GM12878 (cell line): ENCODE measurements at regions not wholly inside any gene's neighbourhood (a gene's known extent, or its start where the extent isn't known, plus 50 kb on each side); places are given as distances from the start of the nearest gene placed in this dataset.

Experiments used
- ATAC-seq: fragments of 200-7000 bp; cut with Tn5 transposase; 3 replicates; pipeline ENCODE4 v1.9.1; 2020; ENCODE audit warnings: mild to moderate bottlenecking, moderate library complexity
- BruUV-seq: library from RNA; stranded (reverse); fragments of 400-500 nt; replicated peaks from 2 replicates; lab custom pipeline; 2021; lab: Mats Ljungman, UMichigan
- CTCF ChIA-PET: fragments of 300-600 bp; sonication (Branson Sonifier 250); formaldehyde crosslinking; extraction: SDS; loops from one replicate; lab custom pipeline; 2021; ENCODE audit warnings: inconsistent platforms; lab: Yijun Ruan, JAX
- POLR2A ChIA-PET: fragments of 350-600 bp; formaldehyde crosslinking; extraction: SDS; loops from one replicate; lab custom pipeline; 2021; ENCODE audit warnings: inconsistent platforms; lab: Charles Lee
- RAD21 ChIA-PET: fragments of 300-600 bp; sonication (Branson Sonifier 250); formaldehyde crosslinking; loops from one replicate; lab custom pipeline; 2023; ENCODE audit warnings: antibody characterized with exemption; ENCODE audit not compliant: unreplicated experiment; lab: Charles Lee
- SMC1A ChIA-PET: fragments of 300-600 bp; sonication (Branson Sonifier 250); formaldehyde crosslinking; loops from one replicate; lab custom pipeline; 2023; ENCODE audit not compliant: unreplicated experiment, uncharacterized antibody; lab: Charles Lee
- DNase-seq: peaks from one replicate; pipeline ENCODE4 v3.0.0-alpha.2; 2011; ENCODE audit warnings: low read depth, low spot score
- FAIRE-seq: peaks from 3 replicates; lab custom pipeline; 2011; peaks lifted over from hg19 to GRCh38; lab: Jason Lieb, UNC
- H2AFZ ChIP-seq: 2 replicates; pipeline ENCODE4 v1.6.0; 2011; ENCODE audit warnings: low read depth, low read length, control low read depth; ENCODE audit not compliant: control insufficient read depth
- H3K27ac ChIP-seq: 2 replicates; pipeline ENCODE4 v1.5.1; 2011; ENCODE audit warnings: control low read depth; ENCODE audit not compliant: control insufficient read depth, insufficient read depth
- H3K27me3 ChIP-seq, 2 experiments: replicated peaks in 1 of 2; 2 replicates each; pipeline versions ENCODE4 v1.6.0 to v1.6.1; 2011; ENCODE audit warnings: low read length in 1 of 2; ENCODE audit not compliant: control insufficient read depth in 2 of 2, insufficient read depth in 2 of 2
- H3K36me3 ChIP-seq, 2 experiments: 2 replicates each; pipeline ENCODE4 v1.5.1; 2011; ENCODE audit warnings: low read length in 1 of 2; ENCODE audit not compliant: control insufficient read depth in 2 of 2, insufficient read depth in 2 of 2
- H3K4me1 ChIP-seq: 2 replicates; pipeline ENCODE4 v1.6.1; 2011; ENCODE audit warnings: mild to moderate bottlenecking, low read length, moderate library complexity, mixed read lengths; ENCODE audit not compliant: control insufficient read depth, insufficient read depth
- H3K4me2 ChIP-seq: 2 replicates; pipeline ENCODE4 v1.6.0; 2011; ENCODE audit warnings: control low read depth; ENCODE audit not compliant: control insufficient read depth, insufficient read depth
- H3K4me3 ChIP-seq: fragments of 200-600 bp; sonication (generic); 2 replicates; pipeline ENCODE4 v1.5.1; 2016
- H3K79me2 ChIP-seq: 2 replicates; pipeline ENCODE4 v1.6.0; 2011; ENCODE audit warnings: low read length; ENCODE audit not compliant: control insufficient read depth, insufficient read depth
- H3K9ac ChIP-seq: 2 replicates; pipeline ENCODE4 v1.8.0; 2011; ENCODE audit warnings: low read length, control low read depth, mixed read lengths; ENCODE audit not compliant: control insufficient read depth, insufficient read depth
- H3K9me3 ChIP-seq: replicated peaks from 3 replicates; pipeline ENCODE4 v1.5.1; 2011; ENCODE audit warnings: mild to moderate bottlenecking, low read length; ENCODE audit not compliant: control insufficient read depth, insufficient read depth
- H4K20me1 ChIP-seq: 2 replicates; pipeline ENCODE4 v1.6.0; 2011; ENCODE audit not compliant: control insufficient read depth, insufficient read depth
- ASH2L ChIP-seq: fragments of 300-600, 200-600 bp; sonication (generic); IDR thresholded peaks from 2 replicates; pipeline ENCODE4 v1.6.1; 2017; ENCODE audit warnings: low read depth, mild to moderate bottlenecking, borderline replicate concordance
- BACH1 ChIP-seq: fragments of 450-650 bp; IDR thresholded peaks from 2 replicates; pipeline ENCODE4 v1.6.1; 2017; ENCODE audit warnings: mild to moderate bottlenecking, borderline replicate concordance
- FOS ChIP-seq: IDR thresholded peaks from 3 replicates; pipeline ENCODE4 v1.6.1; 2011; ENCODE audit warnings: borderline replicate concordance; ENCODE audit not compliant: insufficient read length; ENCODE audit errors: extremely low read depth
- GATAD2B ChIP-seq: fragments of 450-650 bp; conservative IDR thresholded peaks from 2 replicates; pipeline ENCODE4 v1.6.1; 2017; ENCODE audit warnings: low read depth, mild to moderate bottlenecking, moderate library complexity
- JUNB ChIP-seq: IDR thresholded peaks from 2 replicates; pipeline ENCODE4 v1.6.1; 2016; ENCODE audit warnings: antibody characterized with exemption, mild to moderate bottlenecking
- NFXL1 ChIP-seq: fragments of 450-650 bp; IDR thresholded peaks from 2 replicates; pipeline ENCODE4 v1.6.1; 2017; ENCODE audit warnings: antibody characterized with exemption, mild to moderate bottlenecking, borderline replicate concordance
- NR2C1 ChIP-seq: fragments of 450-650 bp; IDR thresholded peaks from 2 replicates; pipeline ENCODE4 v1.6.1; 2017; ENCODE audit warnings: antibody characterized with exemption, mild to moderate bottlenecking, moderate library complexity
- RFX5 ChIP-seq: IDR thresholded peaks from 2 replicates; pipeline ENCODE4 v1.6.1; 2011; ENCODE audit warnings: low read depth, low read length, improper control_type of control experiment
- WGBS: methylation state at CpG from one replicate; pipeline ENCODE4 v1.1.6; 2016; ENCODE audit warnings: low lambda C conversion rate; ENCODE audit not compliant: insufficient replicate concordance, insufficient coverage; ENCODE audit errors: missing lambda C conversion rate; 5-methylcytosine and 5-hydroxymethylcytosine counted together
- in situ Hi-C: fragments of 300-500 bp; cut with MboI; formaldehyde crosslinking; loops from 9 replicates; pipeline ENCODE4 v1.14.3; 2018; ENCODE audit warnings: mixed read lengths
- intact Hi-C: fragments of 100-400 bp; cut with micrococcal nuclease; formaldehyde crosslinking; loops from one replicate; pipeline ENCODE4 v1.14.2; 2022; ENCODE audit not compliant: unreplicated experiment
- TF ChIP-seq, protein P1 (sequence below): IDR thresholded peaks from 2 replicates; pipeline ENCODE4 v1.6.1; 2011; ENCODE audit warnings: borderline replicate concordance, low read depth, mild to moderate bottlenecking, moderate library complexity, low read length; ENCODE audit not compliant: insufficient read depth, poor library complexity, severe bottlenecking
- TF ChIP-seq, protein P2 (sequence below): fragments of 450-650 bp; IDR thresholded peaks from 2 replicates; pipeline ENCODE4 v1.6.1; 2017; ENCODE audit warnings: mild to moderate bottlenecking, low read depth, inconsistent platforms; ENCODE audit not compliant: poor library complexity, severe bottlenecking
- TF ChIP-seq, protein P3 (sequence below): fragments of 150-350 bp; IDR thresholded peaks from 2 replicates; pipeline ENCODE4 v1.6.1; 2014; ENCODE audit warnings: mild to moderate bottlenecking, low read depth, low read length
- TF ChIP-seq, protein P4 (sequence below): fragments of 450-650 bp; IDR thresholded peaks from 2 replicates; pipeline ENCODE4 v1.6.1; 2016; ENCODE audit warnings: mild to moderate bottlenecking, moderate library complexity, borderline replicate concordance

DNA sequence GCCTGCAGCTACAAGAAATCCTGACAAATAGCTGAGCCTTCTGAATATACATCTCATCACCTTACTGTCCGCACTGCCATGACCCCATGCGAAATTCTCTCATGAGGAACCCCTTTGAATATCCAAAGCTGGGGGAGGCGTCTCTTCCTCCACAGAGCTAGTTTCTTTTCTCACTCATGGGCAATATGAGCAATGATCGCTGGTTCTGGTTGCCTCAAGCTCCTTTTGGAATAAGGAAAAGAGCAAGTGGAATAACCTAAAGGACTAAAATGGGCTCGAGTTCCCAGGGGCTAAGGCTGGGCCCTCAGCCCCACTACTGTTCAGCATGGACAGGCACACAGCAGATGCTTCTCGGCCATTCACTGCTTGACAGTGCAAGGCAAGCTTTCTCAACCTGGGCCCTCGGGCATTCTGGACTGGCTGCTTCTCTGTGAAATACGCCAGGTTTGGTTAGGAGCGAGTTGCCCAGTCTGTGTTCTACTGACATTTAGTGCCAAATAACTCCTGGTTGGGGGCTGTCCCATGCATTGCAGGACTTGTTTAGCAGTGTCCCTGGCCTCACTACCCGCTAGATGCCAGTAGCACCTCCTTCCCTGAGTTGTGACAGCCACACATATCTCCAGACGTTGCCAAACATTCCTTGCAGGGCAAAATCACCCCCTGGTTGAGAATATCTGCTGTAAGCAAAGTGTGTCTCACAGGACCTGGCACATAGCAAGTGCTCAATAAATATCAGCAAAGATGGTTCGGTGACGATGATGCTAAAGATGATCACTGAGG lies 156.8 kb downstream of the CEBPB start:
- Histone ChIP-seq H2AFZ (no peak overlapping the region), H3K27ac (no peak overlapping the region), H4K20me1 (no peaks in the 10 kb centered on the region), H3K27me3 (no peaks in the 10 kb centered on the region), H3K9ac (no peak overlapping the region), H3K4me1 (peaks cover 25% of the 10 kb centered on the region), H3K4me3 (no peak overlapping the region), H3K36me3 (no peaks in the 10 kb centered on the region), H3K9me3 (no peaks in the 10 kb centered on the region), H3K4me2 (no peak overlapping the region), H3K79me2 (no peaks in the 10 kb centered on the region)
- ChIA-PET RAD21 (no interaction called here), SMC1A (interaction anchor here (1.6 to 2.0 kb wide), 2 partner anchors 9 to 108 kb away, joined by 4 to 6 read pairs; no protein-coding TSS in a partner anchor), CTCF (interaction anchor here (1.2 to 1.5 kb wide), 2 partner anchors 20 to 116 kb away, joined by 3 read pairs; no protein-coding TSS in a partner anchor), POLR2A (interaction anchor here (1.4 kb wide), 1 partner anchor 9 kb away, joined by 4 read pairs; no protein-coding TSS in a partner anchor)
- BruUV-seq = no TSS peak
- FAIRE-seq (no peak), DNase-seq (no peak), ATAC-seq (no peak)
- 70% methylated on average over 13 of the region's 13 CpGs for whole genome bisulfite sequencing
- in situ Hi-C loops = no loop called here
- intact Hi-C loops = no loop called here
- TF ChIP-seq JUNB (no peak), FOS (no peak), NFXL1 (no peak), RFX5 (no peak), BACH1 (no peak), ASH2L (no peak), GATAD2B (no peak), NR2C1 (no peak)
- TF ChIP-seq, protein P1, sequence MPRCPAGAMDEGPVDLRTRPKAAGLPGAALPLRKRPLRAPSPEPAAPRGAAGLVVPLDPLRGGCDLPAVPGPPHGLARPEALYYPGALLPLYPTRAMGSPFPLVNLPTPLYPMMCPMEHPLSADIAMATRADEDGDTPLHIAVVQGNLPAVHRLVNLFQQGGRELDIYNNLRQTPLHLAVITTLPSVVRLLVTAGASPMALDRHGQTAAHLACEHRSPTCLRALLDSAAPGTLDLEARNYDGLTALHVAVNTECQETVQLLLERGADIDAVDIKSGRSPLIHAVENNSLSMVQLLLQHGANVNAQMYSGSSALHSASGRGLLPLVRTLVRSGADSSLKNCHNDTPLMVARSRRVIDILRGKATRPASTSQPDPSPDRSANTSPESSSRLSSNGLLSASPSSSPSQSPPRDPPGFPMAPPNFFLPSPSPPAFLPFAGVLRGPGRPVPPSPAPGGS = no peak
- TF ChIP-seq, protein P2, sequence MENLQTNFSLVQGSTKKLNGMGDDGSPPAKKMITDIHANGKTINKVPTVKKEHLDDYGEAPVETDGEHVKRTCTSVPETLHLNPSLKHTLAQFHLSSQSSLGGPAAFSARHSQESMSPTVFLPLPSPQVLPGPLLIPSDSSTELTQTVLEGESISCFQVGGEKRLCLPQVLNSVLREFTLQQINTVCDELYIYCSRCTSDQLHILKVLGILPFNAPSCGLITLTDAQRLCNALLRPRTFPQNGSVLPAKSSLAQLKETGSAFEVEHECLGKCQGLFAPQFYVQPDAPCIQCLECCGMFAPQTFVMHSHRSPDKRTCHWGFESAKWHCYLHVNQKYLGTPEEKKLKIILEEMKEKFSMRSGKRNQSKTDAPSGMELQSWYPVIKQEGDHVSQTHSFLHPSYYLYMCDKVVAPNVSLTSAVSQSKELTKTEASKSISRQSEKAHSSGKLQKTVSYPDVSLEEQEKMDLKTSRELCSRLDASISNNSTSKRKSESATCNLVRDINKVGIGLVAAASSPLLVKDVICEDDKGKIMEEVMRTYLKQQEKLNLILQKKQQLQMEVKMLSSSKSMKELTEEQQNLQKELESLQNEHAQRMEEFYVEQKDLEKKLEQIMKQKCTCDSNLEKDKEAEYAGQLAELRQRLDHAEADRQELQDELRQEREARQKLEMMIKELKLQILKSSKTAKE = no peak
- TF ChIP-seq, protein P3, sequence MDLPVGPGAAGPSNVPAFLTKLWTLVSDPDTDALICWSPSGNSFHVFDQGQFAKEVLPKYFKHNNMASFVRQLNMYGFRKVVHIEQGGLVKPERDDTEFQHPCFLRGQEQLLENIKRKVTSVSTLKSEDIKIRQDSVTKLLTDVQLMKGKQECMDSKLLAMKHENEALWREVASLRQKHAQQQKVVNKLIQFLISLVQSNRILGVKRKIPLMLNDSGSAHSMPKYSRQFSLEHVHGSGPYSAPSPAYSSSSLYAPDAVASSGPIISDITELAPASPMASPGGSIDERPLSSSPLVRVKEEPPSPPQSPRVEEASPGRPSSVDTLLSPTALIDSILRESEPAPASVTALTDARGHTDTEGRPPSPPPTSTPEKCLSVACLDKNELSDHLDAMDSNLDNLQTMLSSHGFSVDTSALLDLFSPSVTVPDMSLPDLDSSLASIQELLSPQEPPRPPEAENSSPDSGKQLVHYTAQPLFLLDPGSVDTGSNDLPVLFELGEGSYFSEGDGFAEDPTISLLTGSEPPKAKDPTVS = no peak
- TF ChIP-seq, protein P4, sequence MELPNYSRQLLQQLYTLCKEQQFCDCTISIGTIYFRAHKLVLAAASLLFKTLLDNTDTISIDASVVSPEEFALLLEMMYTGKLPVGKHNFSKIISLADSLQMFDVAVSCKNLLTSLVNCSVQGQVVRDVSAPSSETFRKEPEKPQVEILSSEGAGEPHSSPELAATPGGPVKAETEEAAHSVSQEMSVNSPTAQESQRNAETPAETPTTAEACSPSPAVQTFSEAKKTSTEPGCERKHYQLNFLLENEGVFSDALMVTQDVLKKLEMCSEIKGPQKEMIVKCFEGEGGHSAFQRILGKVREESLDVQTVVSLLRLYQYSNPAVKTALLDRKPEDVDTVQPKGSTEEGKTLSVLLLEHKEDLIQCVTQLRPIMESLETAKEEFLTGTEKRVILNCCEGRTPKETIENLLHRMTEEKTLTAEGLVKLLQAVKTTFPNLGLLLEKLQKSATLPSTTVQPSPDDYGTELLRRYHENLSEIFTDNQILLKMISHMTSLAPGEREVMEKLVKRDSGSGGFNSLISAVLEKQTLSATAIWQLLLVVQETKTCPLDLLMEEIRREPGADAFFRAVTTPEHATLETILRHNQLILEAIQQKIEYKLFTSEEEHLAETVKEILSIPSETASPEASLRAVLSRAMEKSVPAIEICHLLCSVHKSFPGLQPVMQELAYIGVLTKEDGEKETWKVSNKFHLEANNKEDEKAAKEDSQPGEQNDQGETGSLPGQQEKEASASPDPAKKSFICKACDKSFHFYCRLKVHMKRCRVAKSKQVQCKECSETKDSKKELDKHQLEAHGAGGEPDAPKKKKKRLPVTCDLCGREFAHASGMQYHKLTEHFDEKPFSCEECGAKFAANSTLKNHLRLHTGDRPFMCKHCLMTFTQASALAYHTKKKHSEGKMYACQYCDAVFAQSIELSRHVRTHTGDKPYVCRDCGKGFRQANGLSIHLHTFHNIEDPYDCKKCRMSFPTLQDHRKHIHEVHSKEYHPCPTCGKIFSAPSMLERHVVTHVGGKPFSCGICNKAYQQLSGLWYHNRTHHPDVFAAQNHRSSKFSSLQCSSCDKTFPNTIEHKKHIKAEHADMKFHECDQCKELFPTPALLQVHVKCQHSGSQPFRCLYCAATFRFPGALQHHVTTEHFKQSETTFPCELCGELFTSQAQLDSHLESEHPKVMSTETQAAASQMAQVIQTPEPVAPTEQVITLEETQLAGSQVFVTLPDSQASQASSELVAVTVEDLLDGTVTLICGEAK = no peak
